B cell (primary cell): ENCODE measurements at regions not wholly inside any gene's neighbourhood (a gene's known extent, or its start where the extent isn't known, plus 50 kb on each side); places are given as distances from the start of the nearest gene placed in this dataset.

ENCODE experiments used
- CTCF ChIP-seq: fragments of 200-600 bp; IDR thresholded peaks from one replicate; pipeline ENCODE4 v1.8.0; 2022; ENCODE audit warnings: antibody characterized with exemption, mild to moderate bottlenecking
- EZH2 ChIP-seq: IDR thresholded peaks from 2 replicates; pipeline ENCODE4 v1.6.1; 2012; ENCODE audit warnings: borderline replicate concordance, low read depth, mild to moderate bottlenecking, moderate library complexity, low read length; ENCODE audit not compliant: insufficient read depth, poor library complexity, severe bottlenecking

GRCh38 chr2:242032780-242033656, 163.5 kb downstream of the RTP5 start:
- TF ChIP-seq CTCF (no peak), EZH2 (no peak)
